ENCODE measurements at regions not wholly inside any gene's neighbourhood (a gene's known extent, or its start where the extent isn't known, plus 50 kb on each side); places are given as distances from the start of the nearest gene placed in this dataset.

- DNase-seq = no peak
- intact Hi-C loops (cut with DNase I; ENCODE audit: low total_unique reads) = no loop called here
- Histone ChIP-seq H3K36me3 (no peaks in the 10 kb centered on the region), H3K4me3 (no peak overlapping the region), H3K27me3 (peaks cover 0 to 55% (median 0%) of the 10 kb centered on the region in 3 donors), H3K9me3 (no peaks in the 10 kb centered on the region), H3K27ac (no peak overlapping the region), H3K4me1 (peaks cover 0 to 6% (median 2%) of the 10 kb centered on the region in 4 donors)
- TF ChIP-seq POLR2A (IDR thresholded peaks at IDR 0.05) (no peak), EP300 (IDR thresholded peaks at IDR 0.05) (no peak), CTCF (IDR thresholded peaks at IDR 0.05) (no peak), POLR2AphosphoS5 (IDR thresholded peaks at IDR 0.05) (no peak)
- WGBS, 5 donors = 75 to 78% (median 77%) methylated on average over 17 of the region's 17 CpGs
These were observed 278.4 kb downstream of the NDUFA10 start for GRCh38 chr2:239746559-239747246.

- TF ChIP-seq EP300 (IDR thresholded peaks at IDR 0.05) (no peak), POLR2AphosphoS5 (IDR thresholded peaks at IDR 0.05) (no peak), POLR2A (IDR thresholded peaks at IDR 0.05) (no peak), CTCF (IDR thresholded peaks at IDR 0.05) (no peak)
- Histone ChIP-seq H3K27me3 (peaks cover 0 to 44% (median 0%) of the 10 kb centered on the region in 3 donors), H3K4me3 (no peak overlapping the region), H3K27ac (no peak overlapping the region), H3K36me3 (no peaks in the 10 kb centered on the region), H3K9me3 (no peaks in the 10 kb centered on the region), H3K4me1 (no peaks in the 10 kb centered on the region)
- 46 to 56% (median 52%) methylated on average over 24 of the region's 24 CpGs for WGBS, 5 donors
- no peak for DNase-seq
- intact Hi-C loops (cut with DNase I; ENCODE audit: low total_unique reads) = no loop called here
These were observed 279.5 kb downstream of the NDUFA10 start for GRCh38 chr2:239745386-239746227.

DNA sequence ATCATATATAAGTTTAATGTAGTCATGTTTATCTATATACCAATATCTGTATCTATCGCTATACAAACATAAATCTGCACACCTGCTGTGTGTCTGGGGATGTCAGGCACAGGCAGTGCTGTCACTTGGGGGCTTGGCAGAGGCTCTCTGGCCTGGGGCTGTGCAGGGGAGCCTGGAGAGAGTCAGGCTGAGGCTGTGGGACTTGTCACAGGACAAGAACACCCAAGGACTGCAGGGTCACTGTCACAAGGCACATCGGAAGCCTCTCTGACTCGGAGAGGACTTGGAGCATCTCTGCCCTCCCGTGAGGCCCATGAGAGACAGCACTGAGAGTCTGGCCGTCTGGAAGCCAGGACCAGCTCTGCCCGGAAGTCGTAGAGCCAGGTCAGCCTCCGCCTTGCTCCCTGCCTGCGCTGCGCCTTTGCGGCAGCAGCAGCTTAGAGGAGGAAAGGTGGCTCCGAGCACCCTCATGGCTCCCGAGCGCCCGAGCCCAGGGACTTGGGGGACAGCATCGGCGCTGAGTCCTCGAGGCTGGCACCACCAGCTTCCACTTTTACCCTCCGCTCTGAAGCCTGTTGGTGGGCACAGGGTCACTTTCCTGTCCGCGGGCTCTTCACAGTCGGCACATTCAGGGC lies 280.3 kb downstream of the NDUFA10 start:
- no peak for DNase-seq
- TF ChIP-seq CTCF (IDR thresholded peaks at IDR 0.05) = no peak
- no peak for TF ChIP-seq POLR2A (IDR thresholded peaks at IDR 0.05)
- TF ChIP-seq EP300 (IDR thresholded peaks at IDR 0.05) = no peak
- no peak for TF ChIP-seq POLR2AphosphoS5 (IDR thresholded peaks at IDR 0.05)
- H3K36me3 ChIP-seq = no peaks in the 10 kb centered on the region
- WGBS, 5 donors = 88 to 91% (median 91%) methylated on average over 15 to 22 of the region's 22 CpGs
- no peaks in the 10 kb centered on the region for H3K4me1 ChIP-seq
- no peak overlapping the region for H3K4me3 ChIP-seq
- peaks cover 0 to 44% (median 0%) of the 10 kb centered on the region in 3 donors for H3K27me3 ChIP-seq
- H3K9me3 ChIP-seq = no peaks in the 10 kb centered on the region
- H3K27ac ChIP-seq = no peak overlapping the region
- intact Hi-C loops (cut with DNase I; ENCODE audit: low total_unique reads) = no loop called here

- Histone ChIP-seq H3K36me3 (no peaks in the 10 kb centered on the region), H3K4me3 (no peak overlapping the region), H3K27me3 (peaks cover 0 to 53% (median 0%) of the 10 kb centered on the region in 3 donors), H3K9me3 (no peaks in the 10 kb centered on the region), H3K4me1 (no peaks in the 10 kb centered on the region), H3K27ac (no peak overlapping the region)
- no peak for DNase-seq
- 85 to 90% (median 87%) methylated on average over 6 of the region's 6 CpGs for WGBS, 5 donors
- TF ChIP-seq POLR2A (IDR thresholded peaks at IDR 0.05) (no peak), POLR2AphosphoS5 (IDR thresholded peaks at IDR 0.05) (no peak), CTCF (IDR thresholded peaks at IDR 0.05) (no peak)
- intact Hi-C loops (cut with DNase I; ENCODE audit: low total_unique reads) = no loop called here
These were observed 281.9 kb downstream of the NDUFA10 start for GRCh38 chr2:239743206-239743605.

Data from stomach (tissue), 8 donors.